Ovary (tissue), 3 donors: ENCODE measurements at regions not wholly inside any gene's neighbourhood (a gene's known extent, or its start where the extent isn't known, plus 50 kb on each side); places are given as distances from the start of the nearest gene placed in this dataset.

ENCODE experiments used
- EP300 ChIP-seq: sonication (generic); formaldehyde crosslinking; IDR thresholded peaks from one replicate; pipeline ENCODE4 v1.6.1; 2017; ENCODE audit warnings: antibody characterized with exemption
- POLR2A ChIP-seq: fragments of 450-650 bp; IDR thresholded peaks from one replicate; pipeline ENCODE4 v1.6.1; 2017; ENCODE audit warnings: antibody characterized with exemption, mild to moderate bottlenecking, moderate library complexity
- TF ChIP-seq, protein P1 (sequence below), 3 donors: fragments of 450-650 bp in 2 of 3; fragments of 200-600 bp in 1 of 3; IDR thresholded peaks; one replicate each; pipeline versions ENCODE4 v1.5.1 to v1.8.0; 2016 to 2022; ENCODE audit warnings: antibody characterized with exemption in 3 of 3, mild to moderate bottlenecking in 1 of 3
- donor health status: DM: no; HTN: no; CAD: no.

- TF ChIP-seq POLR2A (no peak), EP300 (no peak)
- TF ChIP-seq, protein P1, sequence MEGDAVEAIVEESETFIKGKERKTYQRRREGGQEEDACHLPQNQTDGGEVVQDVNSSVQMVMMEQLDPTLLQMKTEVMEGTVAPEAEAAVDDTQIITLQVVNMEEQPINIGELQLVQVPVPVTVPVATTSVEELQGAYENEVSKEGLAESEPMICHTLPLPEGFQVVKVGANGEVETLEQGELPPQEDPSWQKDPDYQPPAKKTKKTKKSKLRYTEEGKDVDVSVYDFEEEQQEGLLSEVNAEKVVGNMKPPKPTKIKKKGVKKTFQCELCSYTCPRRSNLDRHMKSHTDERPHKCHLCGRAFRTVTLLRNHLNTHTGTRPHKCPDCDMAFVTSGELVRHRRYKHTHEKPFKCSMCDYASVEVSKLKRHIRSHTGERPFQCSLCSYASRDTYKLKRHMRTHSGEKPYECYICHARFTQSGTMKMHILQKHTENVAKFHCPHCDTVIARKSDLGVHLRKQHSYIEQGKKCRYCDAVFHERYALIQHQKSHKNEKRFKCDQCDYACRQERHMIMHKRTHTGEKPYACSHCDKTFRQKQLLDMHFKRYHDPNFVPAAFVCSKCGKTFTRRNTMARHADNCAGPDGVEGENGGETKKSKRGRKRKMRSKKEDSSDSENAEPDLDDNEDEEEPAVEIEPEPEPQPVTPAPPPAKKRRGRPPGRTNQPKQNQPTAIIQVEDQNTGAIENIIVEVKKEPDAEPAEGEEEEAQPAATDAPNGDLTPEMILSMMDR (IDR thresholded peaks at IDR 0.05), result no peak
Observed at GRCh38 chr5:56522960-56523359, 289.8 kb upstream of the ANKRD55 start.
